HFF-Myc (cell line): ENCODE measurements at regions not wholly inside any gene's neighbourhood (a gene's known extent, or its start where the extent isn't known, plus 50 kb on each side); places are given as distances from the start of the nearest gene placed in this dataset.

Experiments used
- DNase-seq: peaks from one replicate; pipeline ENCODE4 v3.0.0-alpha.2; 2011; ENCODE audit warnings: low read depth; ENCODE audit errors: extremely low read depth
- H3K4me3 ChIP-seq: replicated peaks from 2 replicates; pipeline ENCODE4 v1.5.1; 2011; ENCODE audit warnings: low read depth, mild to moderate bottlenecking, control low read depth, low read length
- TF ChIP-seq, protein P1 (sequence below): IDR thresholded peaks from 2 replicates; pipeline ENCODE4 v1.5.1; 2012; ENCODE audit warnings: mild to moderate bottlenecking, low read depth, low read length, control low read depth; ENCODE audit errors: missing control alignments

DNA sequence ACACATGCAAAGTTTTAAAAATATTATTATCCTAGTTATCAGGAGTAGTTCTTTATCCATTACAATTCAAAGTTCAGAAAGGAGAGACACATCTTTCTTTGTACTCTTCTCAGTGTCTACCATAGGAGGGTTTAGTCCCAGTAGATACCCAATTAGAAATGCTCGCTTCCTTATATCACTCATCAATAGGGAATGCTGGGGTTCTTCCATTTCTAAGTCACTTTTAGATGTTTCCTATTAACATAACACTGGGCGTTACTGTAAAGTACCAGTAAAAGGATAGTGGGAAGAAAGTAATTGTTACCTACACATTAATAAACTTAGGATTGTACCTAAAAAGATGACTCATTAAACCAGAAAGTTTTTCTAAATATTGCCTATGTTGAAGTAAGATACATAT lies 348.3 kb upstream of the CDH6 start:
- no peak for DNase-seq
- H3K4me3 ChIP-seq: no peak overlapping the region
- TF ChIP-seq, protein P1, sequence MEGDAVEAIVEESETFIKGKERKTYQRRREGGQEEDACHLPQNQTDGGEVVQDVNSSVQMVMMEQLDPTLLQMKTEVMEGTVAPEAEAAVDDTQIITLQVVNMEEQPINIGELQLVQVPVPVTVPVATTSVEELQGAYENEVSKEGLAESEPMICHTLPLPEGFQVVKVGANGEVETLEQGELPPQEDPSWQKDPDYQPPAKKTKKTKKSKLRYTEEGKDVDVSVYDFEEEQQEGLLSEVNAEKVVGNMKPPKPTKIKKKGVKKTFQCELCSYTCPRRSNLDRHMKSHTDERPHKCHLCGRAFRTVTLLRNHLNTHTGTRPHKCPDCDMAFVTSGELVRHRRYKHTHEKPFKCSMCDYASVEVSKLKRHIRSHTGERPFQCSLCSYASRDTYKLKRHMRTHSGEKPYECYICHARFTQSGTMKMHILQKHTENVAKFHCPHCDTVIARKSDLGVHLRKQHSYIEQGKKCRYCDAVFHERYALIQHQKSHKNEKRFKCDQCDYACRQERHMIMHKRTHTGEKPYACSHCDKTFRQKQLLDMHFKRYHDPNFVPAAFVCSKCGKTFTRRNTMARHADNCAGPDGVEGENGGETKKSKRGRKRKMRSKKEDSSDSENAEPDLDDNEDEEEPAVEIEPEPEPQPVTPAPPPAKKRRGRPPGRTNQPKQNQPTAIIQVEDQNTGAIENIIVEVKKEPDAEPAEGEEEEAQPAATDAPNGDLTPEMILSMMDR: no peak

DNA sequence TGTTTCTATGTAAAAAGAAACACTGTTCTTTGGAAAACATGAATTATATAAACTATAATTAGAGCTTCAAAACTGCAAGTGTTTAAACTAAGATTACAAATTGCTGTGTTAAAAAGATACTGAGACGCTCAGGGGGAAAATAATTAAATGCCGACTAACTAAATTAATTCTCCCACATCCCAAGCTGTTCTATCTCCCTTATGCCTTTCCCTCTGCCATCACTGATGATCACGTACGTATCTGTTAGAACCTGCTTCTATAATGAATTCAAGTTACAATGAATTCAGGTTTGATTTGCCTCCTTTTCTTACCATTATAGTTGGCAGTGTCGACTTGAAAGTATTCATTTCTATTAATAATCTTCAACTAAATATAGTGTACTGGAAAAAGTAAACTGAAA lies 349.9 kb upstream of the CDH6 start:
- TF ChIP-seq, protein P1: no peak
- H3K4me3 ChIP-seq: no peak overlapping the region
- no peak for DNase-seq

DNA sequence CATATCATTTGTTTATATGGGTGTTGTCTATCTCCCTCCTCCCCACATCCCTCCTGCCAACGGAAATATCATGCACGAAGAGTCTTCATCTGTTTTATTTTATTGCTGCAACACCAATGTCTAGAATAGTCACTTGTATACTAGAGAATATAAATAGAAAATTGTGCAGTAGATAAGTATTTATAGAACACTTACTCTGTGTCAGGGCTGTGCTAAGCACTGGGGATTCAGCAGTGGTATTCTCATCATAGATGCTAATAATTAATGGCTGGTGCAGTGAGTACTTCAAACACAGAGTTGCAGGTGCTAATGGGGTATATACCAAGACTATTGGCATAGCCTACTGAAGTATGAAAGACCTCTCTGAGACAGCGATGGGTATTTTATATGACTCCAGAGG lies 353.5 kb upstream of the CDH6 start:
- no peak for DNase-seq
- H3K4me3 ChIP-seq: no peak overlapping the region
- TF ChIP-seq, protein P1: no peak

DNA sequence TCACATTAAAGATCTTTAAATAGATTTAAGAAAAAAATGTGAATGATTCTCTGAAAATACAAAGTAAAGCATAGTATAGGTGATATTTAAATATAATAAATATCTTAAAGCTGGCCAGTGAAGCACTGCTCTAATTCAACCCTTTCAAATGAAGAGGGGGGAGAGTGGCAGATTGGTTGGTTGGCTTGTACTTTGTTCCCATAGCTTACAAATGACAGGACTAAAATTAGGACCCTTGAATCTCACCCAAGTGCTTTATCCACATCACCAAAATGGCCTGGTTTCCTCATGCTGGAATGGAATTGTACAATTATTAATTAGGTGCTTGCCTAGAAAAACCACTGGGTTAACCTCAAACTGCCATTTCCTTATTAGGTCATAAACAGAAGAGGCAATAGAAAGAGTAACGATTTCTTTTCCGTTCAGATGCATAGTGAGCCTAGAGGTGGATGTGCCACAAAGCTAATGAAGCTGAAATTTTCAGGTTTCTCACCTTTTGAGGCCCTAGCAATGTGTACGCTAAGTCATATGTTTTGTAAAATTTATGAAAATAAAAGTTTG lies 354.5 kb upstream of the CDH6 start:
- DNase-seq: no peak
- TF ChIP-seq, protein P1: no peak
- no peak overlapping the region for H3K4me3 ChIP-seq

DNA sequence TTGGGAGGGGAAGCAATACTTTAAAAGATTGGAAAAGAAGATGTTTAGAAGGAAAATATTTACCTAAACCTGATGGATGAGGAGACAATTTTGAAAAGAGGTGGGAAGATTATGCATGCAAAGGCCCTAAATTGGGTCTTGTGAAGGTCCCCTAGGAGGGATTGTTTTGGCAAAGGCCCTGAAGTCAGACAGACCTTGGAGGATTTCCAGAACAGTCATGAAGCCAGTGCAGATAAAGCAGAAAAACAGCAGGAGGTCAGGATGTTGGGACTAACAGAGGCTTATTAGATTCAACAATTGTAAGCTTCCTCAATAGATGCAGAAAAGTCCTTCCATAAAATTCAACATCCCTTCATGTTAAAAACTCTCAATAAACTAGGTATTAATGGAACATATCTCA lies 361.0 kb upstream of the CDH6 start:
- TF ChIP-seq, protein P1: no peak
- no peak for DNase-seq
- no peak overlapping the region for H3K4me3 ChIP-seq

DNA sequence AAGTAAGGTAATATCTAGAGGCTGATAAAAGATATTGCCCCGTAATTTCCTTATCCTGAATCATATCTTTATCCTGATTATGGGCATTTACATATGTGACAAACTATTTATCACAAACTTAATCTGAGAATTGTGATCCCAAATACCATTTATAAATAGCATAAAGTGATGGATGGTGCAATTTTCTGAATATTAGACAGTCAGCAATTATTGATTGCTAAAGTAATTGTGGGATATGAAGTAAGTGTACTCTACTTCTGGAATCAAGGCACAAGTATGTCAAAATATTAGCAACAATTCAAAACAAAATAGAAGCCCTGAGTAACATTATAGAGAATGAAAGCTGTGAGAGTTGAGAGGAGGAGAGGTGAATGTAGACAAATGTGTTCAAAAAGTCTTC lies 361.9 kb upstream of the CDH6 start:
- H3K4me3 ChIP-seq: no peak overlapping the region
- no peak for DNase-seq
- TF ChIP-seq, protein P1: no peak

DNA sequence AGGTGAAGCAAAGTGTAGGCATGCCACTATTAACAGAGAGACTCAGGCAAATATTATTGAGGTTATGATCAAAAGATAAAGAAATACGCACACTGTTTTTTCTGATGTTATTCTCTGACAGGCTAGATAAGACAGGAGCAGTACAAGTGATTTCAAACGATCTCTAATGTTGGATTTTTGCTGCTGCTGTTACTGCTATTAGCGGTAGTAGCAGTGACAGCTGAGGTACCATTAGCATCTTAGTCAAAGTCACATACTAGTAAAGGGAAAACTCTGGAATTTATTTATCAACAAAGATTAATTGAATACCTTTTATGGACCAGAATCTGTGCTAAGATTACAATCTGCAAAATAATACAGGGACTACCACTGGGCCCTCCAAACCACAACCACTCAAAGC lies 362.4 kb upstream of the CDH6 start:
- DNase-seq: no peak
- no peak overlapping the region for H3K4me3 ChIP-seq
- TF ChIP-seq, protein P1: no peak
